ENCODE measurements at regions not wholly inside any gene's neighbourhood (a gene's known extent, or its start where the extent isn't known, plus 50 kb on each side); places are given as distances from the start of the nearest gene placed in this dataset.

GRCh38 chr2:57965961-57966360 lies 80.6 kb upstream of the VRK2 start:
- intact Hi-C loops (cut with DNase I), result no loop called here
- Histone ChIP-seq H3K36me3 (no peaks in the 10 kb centered on the region), H3K9me3 (no peaks in the 10 kb centered on the region), H3K4me1 (no peaks in the 10 kb centered on the region), H3K4me3 (no peak overlapping the region), H3K27me3 (no peaks in the 10 kb centered on the region), H3K27ac (no peak overlapping the region)
- TF ChIP-seq CTCF (IDR thresholded peaks at IDR 0.05), result no peak
- DNase-seq (ENCODE audit: low spot score in 2 of 2), result no peak

- H3K4me1 ChIP-seq, result no peaks in the 10 kb centered on the region
- H3K27ac ChIP-seq, result no peak overlapping the region
- TF ChIP-seq CTCF (IDR thresholded peaks at IDR 0.05), result no peak
- DNase-seq (ENCODE audit: low spot score in 2 of 2), result no peak
- H3K9me3 ChIP-seq, result peaks cover 0 to 3% of the 10 kb centered on the region in 2 donors
- H3K36me3 ChIP-seq, result no peaks in the 10 kb centered on the region
- intact Hi-C loops (cut with DNase I), result no loop called here
- H3K4me3 ChIP-seq, result no peak overlapping the region
- no peaks in the 10 kb centered on the region for H3K27me3 ChIP-seq
Measured at GRCh38 chr2:57973621-57974186, 72.9 kb upstream of the VRK2 start.

- Histone ChIP-seq H3K27ac (no peak overlapping the region), H3K36me3 (no peaks in the 10 kb centered on the region), H3K27me3 (no peaks in the 10 kb centered on the region), H3K4me3 (no peak overlapping the region), H3K9me3 (no peaks in the 10 kb centered on the region), H3K4me1 (no peaks in the 10 kb centered on the region)
- TF ChIP-seq CTCF (IDR thresholded peaks at IDR 0.05), result no peak
- DNase-seq (ENCODE audit: low spot score in 2 of 2), result no peak
- intact Hi-C loops (cut with DNase I), result no loop called here
Measured at GRCh38 chr2:57979158-57979557, 67.4 kb upstream of the VRK2 start.

- intact Hi-C loops (cut with DNase I), result no loop called here
- H3K27ac ChIP-seq, result no peak overlapping the region
- no peaks in the 10 kb centered on the region for H3K4me1 ChIP-seq
- H3K27me3 ChIP-seq, result no peaks in the 10 kb centered on the region
- no peaks in the 10 kb centered on the region for H3K36me3 ChIP-seq
- H3K4me3 ChIP-seq, result no peak overlapping the region
- TF ChIP-seq CTCF (IDR thresholded peaks at IDR 0.05), result no peak
- DNase-seq (ENCODE audit: low spot score in 2 of 2), result no peak
- no peaks in the 10 kb centered on the region for H3K9me3 ChIP-seq
Measured at GRCh38 chr2:57981083-57981768, 65.4 kb upstream of the VRK2 start.

- H3K27me3 ChIP-seq, result no peaks in the 10 kb centered on the region
- no peak overlapping the region for H3K27ac ChIP-seq
- no peaks in the 10 kb centered on the region for H3K4me1 ChIP-seq
- H3K4me3 ChIP-seq, result no peak overlapping the region
- H3K9me3 ChIP-seq, result no peaks in the 10 kb centered on the region
- intact Hi-C loops (cut with DNase I), result no loop called here
- no peaks in the 10 kb centered on the region for H3K36me3 ChIP-seq
- no peak for DNase-seq (ENCODE audit: low spot score in 2 of 2)
- TF ChIP-seq CTCF (IDR thresholded peaks at IDR 0.05), result no peak
Measured at GRCh38 chr2:57987835-57988573, 58.6 kb upstream of the VRK2 start.
